CD1c-positive myeloid dendritic cell (primary cell): ENCODE measurements at regions not wholly inside any gene's neighbourhood (a gene's known extent, or its start where the extent isn't known, plus 50 kb on each side); places are given as distances from the start of the nearest gene placed in this dataset.
A peak's percentile ranks its signal among the peaks of the same experiment; 100 is the strongest.

Experiments
- DNase-seq: peaks from one replicate; pipeline ENCODE4 v3.0.0-alpha.2; 2016; ENCODE audit errors: extremely low spot score

GRCh38 chr2:226652983-226653765 lies 146.4 kb downstream of the IRS1 start:
- DNase-seq = no peak

DNA sequence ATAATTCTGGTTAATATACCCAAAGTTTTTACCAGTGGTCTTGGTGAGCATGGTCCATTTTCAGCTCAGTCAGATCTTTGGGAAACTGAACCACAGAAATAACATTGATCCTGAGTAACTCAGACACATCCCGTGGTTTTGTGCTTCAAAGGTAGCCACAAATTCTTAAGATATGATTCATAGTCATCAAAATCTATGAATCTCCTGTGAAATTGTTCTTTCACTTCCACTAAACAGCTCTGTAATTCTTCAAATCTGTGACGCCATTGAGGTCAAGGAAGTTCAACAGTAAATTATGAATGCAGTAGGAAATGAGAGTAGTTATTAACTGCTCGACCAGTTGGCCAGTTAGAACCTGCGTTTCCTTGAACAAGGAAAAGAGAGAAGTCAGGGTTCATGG lies 147.3 kb downstream of the IRS1 start:
- peak; percentile 31 for DNase-seq

GRCh38 chr2:226649871-226650660 lies 149.6 kb downstream of the IRS1 start:
- peak; percentile 33 for DNase-seq

GRCh38 chr2:226649201-226649600 lies 150.4 kb downstream of the IRS1 start:
- DNase-seq = no peak

- DNase-seq = no peak
Measured at GRCh38 chr2:226647621-226648518, 151.8 kb downstream of the IRS1 start.

GRCh38 chr2:226644399-226644865 lies 155.2 kb downstream of the IRS1 start:
- no peak for DNase-seq

GRCh38 chr2:226643946-226644282 lies 155.7 kb downstream of the IRS1 start:
- no peak for DNase-seq

- DNase-seq = no peak
Measured at GRCh38 chr2:226643030-226643945, 156.3 kb downstream of the IRS1 start.

DNA sequence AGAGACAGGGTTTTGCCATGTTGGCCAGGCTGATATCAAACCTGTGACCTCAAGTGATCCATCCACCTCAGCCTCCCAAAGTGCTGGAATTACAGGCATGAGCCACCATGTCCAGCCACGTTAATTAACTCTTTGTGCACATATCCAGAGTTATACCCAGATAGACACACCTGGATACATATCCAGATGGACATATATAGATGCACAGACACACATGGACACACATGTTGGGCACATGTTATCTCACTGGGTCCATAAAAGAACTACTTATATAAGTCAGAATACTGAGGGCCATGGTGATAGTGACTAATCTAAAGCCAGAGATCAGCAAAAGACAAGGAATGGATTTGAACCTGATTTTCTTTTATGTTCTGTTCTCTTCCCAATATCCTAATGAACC lies 158.6 kb downstream of the IRS1 start:
- no peak for DNase-seq

DNA sequence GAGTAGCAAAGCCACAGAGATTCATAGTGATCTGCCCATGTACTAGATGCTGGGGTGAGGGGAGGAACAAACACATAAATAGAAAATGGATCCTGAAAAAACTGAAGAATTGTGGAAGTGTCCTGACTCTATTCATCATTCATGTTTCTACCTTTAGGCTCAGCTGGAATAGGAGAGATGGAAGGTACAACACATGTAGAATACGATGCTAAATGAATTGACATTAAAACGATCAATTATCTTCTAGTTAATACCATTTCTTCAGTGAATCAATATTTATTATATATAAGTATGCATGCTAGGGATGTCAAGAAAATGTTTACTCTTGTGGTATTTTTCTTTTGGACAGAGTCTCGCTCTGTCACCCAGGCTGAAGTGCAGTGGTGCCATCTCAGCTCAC lies 159.1 kb downstream of the IRS1 start:
- DNase-seq = no peak

GRCh38 chr2:226639550-226639949 lies 160.1 kb downstream of the IRS1 start:
- no peak for DNase-seq

DNA sequence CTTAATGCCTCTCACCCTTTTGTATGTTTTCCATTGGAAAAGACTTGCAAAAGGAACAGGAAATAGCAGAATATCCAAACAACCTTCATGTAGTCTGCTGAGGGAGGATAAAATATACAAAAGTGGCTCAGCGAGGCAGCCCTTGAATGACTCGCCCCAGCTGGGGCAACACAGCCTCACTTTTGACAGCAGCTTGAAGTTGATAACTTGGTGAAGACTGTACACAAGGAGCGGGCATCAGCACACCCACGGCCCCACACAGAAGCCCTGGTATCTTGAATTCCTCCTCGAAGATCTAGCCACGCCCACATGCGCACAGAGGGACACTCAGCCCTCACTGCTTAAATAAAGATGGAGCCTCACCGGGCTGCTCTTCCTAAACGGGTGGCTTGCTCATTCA lies 161.0 kb downstream of the IRS1 start:
- DNase-seq = no peak

DNA sequence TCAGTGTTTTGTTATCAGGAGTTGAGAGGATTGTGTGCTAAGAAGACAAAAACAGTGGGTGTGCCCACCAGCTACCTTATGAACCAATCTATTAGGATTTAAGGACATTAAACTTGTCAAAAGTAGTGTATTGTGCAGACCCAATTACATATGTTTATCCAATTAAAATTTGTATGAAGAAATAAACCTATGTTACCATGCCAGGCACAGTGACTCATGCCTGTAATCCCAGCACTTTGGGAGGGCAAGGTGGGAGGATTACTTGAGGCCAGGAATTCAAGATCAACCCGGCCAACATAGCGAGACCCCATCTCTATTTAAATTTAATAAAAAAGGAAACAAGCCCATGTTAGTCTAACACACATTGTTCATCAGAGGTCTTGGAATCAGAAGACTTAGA lies 162.2 kb downstream of the IRS1 start:
- no peak for DNase-seq

DNA sequence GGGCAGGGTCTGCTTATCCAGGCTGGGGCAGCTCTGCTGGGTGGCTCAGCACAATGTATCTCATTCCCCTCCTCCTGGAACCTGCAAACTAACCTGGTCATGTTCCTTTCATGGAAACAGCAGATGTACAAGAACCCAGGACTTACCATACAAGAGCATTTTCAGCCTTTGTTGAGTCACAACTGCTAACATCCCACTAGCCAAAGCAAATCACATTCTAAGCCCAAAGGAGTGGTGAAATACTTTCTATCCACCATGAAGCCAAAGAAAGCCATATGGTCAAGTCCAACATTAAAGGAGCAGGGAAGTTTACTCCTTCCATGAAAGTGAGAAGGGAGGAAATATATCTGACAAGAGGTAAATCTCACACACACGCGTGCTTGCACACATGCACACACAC lies 163.0 kb downstream of the IRS1 start:
- no peak for DNase-seq

GRCh38 chr2:226634943-226635604 lies 164.5 kb downstream of the IRS1 start:
- no peak for DNase-seq

GRCh38 chr2:226631671-226632070 lies 167.9 kb downstream of the IRS1 start:
- DNase-seq = no peak

DNA sequence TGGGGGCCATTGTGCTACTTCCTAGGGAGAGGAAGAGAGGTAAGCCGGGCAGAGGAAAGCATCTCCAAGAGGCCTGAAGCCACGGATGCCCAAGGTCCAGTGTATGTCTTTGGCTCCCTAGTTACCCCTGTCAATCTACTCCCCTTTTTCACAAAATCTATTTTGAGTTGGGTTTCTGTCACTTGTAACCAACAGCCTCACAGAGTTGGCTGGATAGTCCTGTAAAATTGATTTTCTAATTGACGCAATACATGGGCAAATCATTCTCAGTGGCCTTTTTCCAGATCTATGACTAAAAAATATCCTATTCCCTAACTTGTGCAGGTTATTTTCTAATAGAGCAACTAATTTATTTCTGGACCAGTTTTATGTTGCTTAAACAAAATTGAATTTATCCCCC lies 168.4 kb downstream of the IRS1 start:
- no peak for DNase-seq

DNA sequence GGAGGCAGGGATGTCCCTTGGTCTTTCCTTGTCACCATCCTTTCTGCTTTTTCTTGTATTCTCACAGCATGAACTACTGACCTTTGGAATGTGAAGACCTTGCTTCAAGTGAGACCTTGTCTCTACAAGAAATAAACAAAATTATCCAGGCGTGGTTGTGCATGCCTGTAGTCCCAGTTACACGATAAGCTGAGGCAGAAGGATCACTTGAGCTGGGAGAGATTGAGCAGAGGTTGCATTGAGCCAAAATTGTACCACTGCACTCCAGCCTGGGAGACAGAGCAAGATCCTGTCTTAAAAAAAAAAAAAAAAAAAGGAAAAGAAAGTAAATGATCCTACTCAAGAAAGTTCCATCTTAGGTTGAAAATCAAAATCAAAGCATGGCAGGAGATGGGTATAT lies 173.7 kb downstream of the IRS1 start:
- no peak for DNase-seq

- no peak for DNase-seq
Measured at GRCh38 chr2:226623587-226624368, 175.8 kb downstream of the IRS1 start.

DNA sequence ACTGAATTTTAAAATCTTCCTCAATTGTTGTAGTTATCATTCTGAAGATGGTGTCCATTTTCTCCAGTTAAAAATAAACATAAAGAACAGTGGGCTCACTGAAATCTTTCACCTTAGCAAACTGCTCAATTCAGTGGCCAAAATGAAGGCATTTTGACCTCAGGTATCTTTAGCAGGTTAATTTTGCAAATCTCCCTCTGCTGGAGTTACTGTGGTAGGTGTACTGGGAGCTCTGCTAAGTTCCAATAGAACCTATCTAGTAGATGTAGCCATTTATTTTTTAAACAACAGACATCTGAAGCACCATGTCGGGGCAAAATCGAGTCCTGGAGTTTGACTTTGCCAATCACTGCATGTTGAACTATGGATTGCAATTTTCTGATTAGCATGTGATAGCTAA lies 177.1 kb downstream of the IRS1 start:
- no peak for DNase-seq
